ENCODE measurements at regions not wholly inside any gene's neighbourhood (a gene's known extent, or its start where the extent isn't known, plus 50 kb on each side); places are given as distances from the start of the nearest gene placed in this dataset.

DNA sequence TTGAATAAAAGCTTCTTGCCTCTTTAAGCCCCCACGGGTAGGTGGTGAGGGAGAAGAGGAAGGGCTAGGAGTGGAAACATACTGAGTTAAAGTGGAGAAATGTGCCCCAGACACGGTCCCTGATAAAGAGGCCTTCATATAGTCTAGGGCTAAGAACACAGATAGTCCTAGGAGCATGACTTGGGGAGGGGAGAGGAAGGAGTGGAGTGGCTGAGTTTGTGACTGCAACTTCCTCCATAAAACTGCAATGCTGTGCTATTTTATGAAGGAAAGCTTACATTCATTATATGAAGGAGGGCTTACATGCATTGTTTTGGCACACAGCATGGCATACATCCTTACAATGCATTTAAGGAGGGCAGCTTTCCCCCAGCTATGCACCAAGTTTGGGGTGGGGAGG lies 1129.4 kb upstream of the LRRTM3 start:
- intact Hi-C loops (cut with DNase I, micrococcal nuclease) = no loop called here
- ATAC-seq = peak; percentile 75
- Histone ChIP-seq H3K36me3 (ENCODE audit: low read depth) (no peaks in the 10 kb centered on the region), H3K9me3 (no peaks in the 10 kb centered on the region), H3K4me1 (ENCODE audit: low read depth) (peaks cover 13% of the 10 kb centered on the region), H3K4me3 (no peak overlapping the region)
- TF ChIP-seq, protein P1, sequence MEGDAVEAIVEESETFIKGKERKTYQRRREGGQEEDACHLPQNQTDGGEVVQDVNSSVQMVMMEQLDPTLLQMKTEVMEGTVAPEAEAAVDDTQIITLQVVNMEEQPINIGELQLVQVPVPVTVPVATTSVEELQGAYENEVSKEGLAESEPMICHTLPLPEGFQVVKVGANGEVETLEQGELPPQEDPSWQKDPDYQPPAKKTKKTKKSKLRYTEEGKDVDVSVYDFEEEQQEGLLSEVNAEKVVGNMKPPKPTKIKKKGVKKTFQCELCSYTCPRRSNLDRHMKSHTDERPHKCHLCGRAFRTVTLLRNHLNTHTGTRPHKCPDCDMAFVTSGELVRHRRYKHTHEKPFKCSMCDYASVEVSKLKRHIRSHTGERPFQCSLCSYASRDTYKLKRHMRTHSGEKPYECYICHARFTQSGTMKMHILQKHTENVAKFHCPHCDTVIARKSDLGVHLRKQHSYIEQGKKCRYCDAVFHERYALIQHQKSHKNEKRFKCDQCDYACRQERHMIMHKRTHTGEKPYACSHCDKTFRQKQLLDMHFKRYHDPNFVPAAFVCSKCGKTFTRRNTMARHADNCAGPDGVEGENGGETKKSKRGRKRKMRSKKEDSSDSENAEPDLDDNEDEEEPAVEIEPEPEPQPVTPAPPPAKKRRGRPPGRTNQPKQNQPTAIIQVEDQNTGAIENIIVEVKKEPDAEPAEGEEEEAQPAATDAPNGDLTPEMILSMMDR (IDR thresholded peaks at IDR 0.05) = no peak
- peak in 2 of 3 donors; percentile 21 to 33 for DNase-seq

DNA sequence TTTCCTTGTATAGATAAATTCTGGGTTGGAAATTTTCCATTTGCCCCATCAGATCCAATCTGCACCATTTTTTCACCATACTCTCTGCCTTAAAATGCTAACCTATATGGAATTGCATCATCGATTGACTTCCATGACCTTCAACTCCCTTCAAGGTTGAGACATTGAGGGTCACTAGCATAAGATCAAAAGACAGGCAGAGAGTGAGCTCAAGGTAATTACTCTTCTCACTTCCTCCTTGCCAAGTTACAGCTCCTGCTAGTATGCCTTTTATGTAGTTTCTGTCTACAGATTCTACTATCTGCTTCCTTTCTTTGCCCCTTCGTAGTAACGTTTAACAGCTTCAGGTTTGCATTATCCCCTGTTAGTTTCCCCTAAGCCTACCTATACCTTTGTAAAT lies 1127.7 kb upstream of the LRRTM3 start:
- DNase-seq (no peak), ATAC-seq (peak; percentile 24)
- intact Hi-C loops (cut with DNase I, micrococcal nuclease) = no loop called here
- Histone ChIP-seq H3K9me3 (no peaks in the 10 kb centered on the region), H3K4me1 (ENCODE audit: low read depth) (peaks cover 10% of the 10 kb centered on the region), H3K4me3 (no peak overlapping the region), H3K36me3 (ENCODE audit: low read depth) (no peaks in the 10 kb centered on the region)
- TF ChIP-seq, protein P1 (IDR thresholded peaks at IDR 0.05) = no peak

DNA sequence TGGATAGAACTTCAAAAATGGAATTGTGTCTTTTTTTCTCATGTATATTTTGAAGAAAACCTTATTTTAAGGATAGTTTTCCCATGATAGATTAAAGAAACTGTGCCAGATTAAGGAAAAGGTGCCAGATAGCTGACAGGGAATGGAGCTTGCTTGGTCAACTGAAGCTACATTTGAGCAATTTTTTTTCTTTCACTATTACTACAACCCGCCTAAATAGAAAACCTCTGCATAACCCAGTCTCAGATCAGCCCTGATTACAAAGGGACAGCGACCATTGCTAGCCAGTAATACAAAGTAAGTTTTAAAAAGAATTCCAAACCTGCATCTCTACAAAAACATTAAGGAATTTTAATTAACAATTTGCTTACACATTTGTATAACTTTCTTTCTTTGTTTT lies 1123.4 kb upstream of the LRRTM3 start:
- H3K4me1 ChIP-seq (ENCODE audit: low read depth) = no peaks in the 10 kb centered on the region
- no peak overlapping the region for H3K4me3 ChIP-seq
- no peaks in the 10 kb centered on the region for H3K9me3 ChIP-seq
- TF ChIP-seq, protein P1 (IDR thresholded peaks at IDR 0.05) = no peak
- ATAC-seq (no peak), DNase-seq (no peak)
- no peaks in the 10 kb centered on the region for H3K36me3 ChIP-seq (ENCODE audit: low read depth)
- intact Hi-C loops (cut with DNase I, micrococcal nuclease) = no loop called here

DNA sequence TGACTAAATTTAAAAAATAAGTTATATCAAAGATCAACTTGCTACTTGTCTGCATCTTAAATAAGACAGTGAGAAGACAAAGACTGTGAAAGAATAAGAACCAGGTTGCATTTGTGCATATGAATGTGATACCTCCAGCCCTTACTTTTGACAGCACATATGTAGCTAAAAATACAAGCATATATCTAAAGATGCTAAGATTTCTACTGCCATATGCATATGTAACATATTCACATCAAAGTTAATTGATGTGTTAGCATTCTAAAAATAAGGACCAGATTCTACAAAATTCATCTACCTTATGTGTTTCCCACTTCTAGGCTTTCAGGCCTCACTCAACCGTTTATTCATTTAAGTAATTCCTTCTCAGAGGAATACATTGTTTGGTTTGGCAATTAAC lies 1120.3 kb upstream of the LRRTM3 start:
- TF ChIP-seq, protein P1 (IDR thresholded peaks at IDR 0.05) = no peak
- no peaks in the 10 kb centered on the region for H3K4me1 ChIP-seq (ENCODE audit: low read depth)
- ATAC-seq (no peak), DNase-seq (no peak)
- H3K4me3 ChIP-seq = no peak overlapping the region
- intact Hi-C loops (cut with DNase I, micrococcal nuclease) = no loop called here
- no peaks in the 10 kb centered on the region for H3K36me3 ChIP-seq (ENCODE audit: low read depth)
- no peaks in the 10 kb centered on the region for H3K9me3 ChIP-seq

DNA sequence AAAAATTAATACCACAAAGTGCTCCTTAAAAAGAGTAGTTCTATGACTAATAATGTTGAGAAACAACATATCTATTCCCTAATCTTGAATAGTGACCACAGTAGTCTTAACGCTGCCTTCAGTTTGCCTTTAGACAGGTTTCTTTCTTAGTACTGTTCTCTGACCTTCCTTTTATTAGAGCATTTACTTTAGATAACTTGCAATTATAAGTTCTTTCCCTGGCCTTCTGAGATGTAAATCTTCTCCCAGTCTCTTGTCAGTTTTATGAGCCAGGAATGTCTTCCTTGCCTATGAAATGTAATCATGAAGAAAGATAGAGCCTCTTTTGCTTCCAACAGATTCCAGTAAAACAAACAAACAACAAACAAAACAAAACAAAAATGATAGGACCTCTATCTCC lies 1119.8 kb upstream of the LRRTM3 start:
- ATAC-seq (no peak), DNase-seq (no peak)
- H3K4me1 ChIP-seq (ENCODE audit: low read depth) = no peaks in the 10 kb centered on the region
- intact Hi-C loops (cut with DNase I, micrococcal nuclease) = no loop called here
- no peaks in the 10 kb centered on the region for H3K36me3 ChIP-seq (ENCODE audit: low read depth)
- no peak overlapping the region for H3K4me3 ChIP-seq
- H3K9me3 ChIP-seq = no peaks in the 10 kb centered on the region
- TF ChIP-seq, protein P1 (IDR thresholded peaks at IDR 0.05) = no peak

DNA sequence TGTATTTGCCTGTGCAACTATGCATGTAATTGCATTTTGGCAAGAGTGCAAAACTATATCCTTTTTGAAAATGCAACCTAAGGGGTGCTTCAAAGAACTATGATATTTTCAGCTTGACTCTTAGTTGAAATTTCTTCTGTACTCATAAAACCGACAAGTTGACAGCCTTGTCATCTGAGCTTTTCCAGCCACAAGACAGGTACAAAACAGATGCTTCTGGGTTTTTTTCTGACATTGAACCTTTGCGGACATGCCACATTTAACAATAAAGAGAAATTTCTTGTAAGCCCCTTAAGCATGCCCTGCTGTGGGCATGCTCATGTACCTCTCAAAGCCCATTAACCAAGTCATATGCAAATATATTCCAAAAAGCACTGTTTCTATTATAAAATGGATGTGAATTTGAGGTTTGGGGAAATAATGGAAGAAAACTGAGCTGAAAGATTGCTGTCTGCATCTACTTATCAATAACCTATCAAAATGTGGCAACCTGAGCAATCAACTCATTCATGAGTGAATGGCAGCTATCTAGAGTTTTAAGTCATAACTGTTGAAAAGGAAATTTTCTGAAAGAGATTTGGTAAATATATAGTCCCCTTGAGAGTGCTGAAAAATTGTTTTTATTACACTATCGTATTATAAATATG lies 1117.0 kb upstream of the LRRTM3 start:
- intact Hi-C loops (cut with DNase I, micrococcal nuclease) = no loop called here
- no peaks in the 10 kb centered on the region for H3K36me3 ChIP-seq (ENCODE audit: low read depth)
- no peaks in the 10 kb centered on the region for H3K9me3 ChIP-seq
- no peaks in the 10 kb centered on the region for H3K4me1 ChIP-seq (ENCODE audit: low read depth)
- H3K4me3 ChIP-seq = no peak overlapping the region
- ATAC-seq (no peak), DNase-seq (no peak)
- TF ChIP-seq, protein P1 (IDR thresholded peaks at IDR 0.05) = no peak
